DMS114 treated with DMSO at 0.1 percent for 48 hours (cell line): ENCODE measurements at regions not wholly inside any gene's neighbourhood (a gene's known extent, or its start where the extent isn't known, plus 50 kb on each side); places are given as distances from the start of the nearest gene placed in this dataset.

ENCODE experiments used
- DNase-seq: peaks from one replicate; lab custom pipeline; 2025; ENCODE audit not compliant: unreplicated experiment; lab: John Stamatoyannopoulos, UW

DNA sequence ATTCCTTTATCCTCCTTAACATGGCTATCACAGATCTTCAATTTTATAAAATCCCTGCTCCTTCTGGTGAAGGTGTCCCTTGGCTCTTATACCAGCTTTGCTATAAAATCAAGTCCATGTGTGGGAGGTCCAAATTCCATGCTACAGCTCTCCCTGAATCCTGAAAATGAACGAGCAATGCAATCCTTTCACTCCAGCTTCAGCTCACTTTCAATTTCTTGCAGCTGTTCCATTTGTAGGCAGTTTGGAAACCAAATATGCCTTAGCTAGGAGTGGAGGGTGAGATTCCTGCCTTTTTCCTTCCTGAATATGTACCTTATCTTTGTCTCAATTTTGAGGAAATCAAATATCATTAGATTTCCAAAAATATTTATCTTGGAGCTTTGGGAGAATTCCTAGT is 402.6 kb downstream of the TTLL7 start:
- DNase-seq, result no peak

GRCh38 chr1:83593073-83593472 is 405.9 kb downstream of the TTLL7 start:
- no peak for DNase-seq

DNA sequence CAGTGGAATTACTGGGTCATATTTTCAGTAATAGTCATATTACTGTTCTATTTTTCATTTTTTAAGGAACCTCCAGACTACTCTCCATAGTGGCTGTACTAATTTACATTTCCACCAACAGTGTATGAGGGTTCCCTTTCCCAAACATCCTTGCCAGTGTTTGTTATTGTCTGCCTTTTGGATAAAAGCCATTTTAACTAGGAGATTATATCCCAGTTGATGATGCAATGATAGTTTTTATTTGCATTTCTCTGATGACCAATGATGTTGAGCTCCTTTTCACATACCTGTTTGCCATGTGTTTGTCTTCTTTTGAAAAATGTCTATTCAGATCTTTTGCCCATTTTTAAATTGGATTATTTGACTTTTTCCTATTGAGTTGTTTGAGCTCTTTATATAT is 410.8 kb downstream of the TTLL7 start:
- no peak for DNase-seq

DNA sequence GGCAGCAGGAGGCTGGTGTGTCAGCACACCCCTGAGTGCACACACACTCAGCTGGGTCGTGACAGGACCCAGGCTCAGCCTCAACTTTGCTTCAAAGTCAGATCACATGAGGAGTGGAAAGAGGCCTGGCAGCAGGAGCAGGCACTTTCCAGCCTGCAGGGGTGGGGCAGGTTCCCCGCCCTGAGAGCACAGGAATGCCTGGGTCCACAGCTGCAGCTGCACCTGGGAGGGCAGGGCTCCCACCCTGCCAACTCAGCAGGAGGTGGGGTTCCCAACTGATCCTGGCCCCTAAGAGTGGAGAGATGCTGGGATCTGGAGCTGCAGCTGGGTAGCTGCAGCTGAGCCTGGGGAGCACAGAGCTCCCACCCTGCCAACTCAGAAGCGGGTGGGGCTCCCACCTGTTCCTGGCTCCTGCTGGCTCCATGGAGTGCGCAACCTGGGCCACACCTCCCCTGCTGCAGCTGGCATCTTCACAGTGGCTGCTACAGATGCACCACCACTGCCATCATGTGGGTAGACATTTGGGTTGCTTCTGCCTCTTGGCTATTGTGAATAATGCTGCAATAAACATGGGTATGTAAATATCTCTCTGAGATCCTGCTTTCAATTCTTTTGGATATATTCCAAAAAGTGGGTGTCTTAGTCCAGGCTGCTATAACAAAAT is 415.4 kb downstream of the TTLL7 start:
- DNase-seq, result no peak

DNA sequence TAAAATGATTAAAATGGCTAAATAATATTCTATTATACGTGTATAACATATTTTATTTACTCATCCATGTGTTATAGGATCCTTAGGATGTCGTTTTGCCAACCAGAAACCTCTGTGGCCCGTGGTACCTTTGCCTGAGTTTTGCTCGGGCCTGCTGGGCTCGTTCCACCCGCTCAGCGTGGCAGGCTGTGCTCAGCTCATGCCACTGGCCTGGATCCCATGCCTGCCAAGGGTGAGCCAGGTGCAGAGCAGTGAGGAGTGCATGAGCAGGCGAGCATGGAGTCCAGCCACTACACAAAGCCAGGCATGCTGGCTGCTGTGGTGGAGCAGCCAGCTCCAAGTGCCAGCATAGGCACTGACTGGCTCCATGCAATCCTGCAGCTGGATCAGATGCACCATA is 417.2 kb downstream of the TTLL7 start:
- DNase-seq, result no peak

DNA sequence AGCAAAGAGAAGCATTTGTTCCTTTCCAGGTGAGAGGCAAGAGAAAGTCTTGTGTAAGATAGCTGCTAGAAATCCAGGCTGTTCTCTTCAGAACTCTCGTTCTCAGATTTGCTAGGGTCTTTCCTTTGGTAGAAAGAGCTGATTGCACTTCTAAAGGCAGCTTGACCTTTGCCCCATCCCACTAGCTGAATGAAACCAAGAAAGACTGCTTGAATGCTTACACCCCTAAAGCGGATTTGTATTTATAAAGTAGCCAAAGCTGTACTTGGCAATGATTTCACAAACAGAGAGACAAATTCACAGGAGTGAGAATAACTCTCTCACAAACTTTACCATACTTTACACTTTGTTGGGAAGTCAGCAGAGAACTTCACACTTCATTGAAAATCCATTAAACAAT is 424.1 kb downstream of the TTLL7 start:
- DNase-seq, result no peak

GRCh38 chr1:83573776-83574175 is 425.2 kb downstream of the TTLL7 start:
- DNase-seq, result no peak

DNA sequence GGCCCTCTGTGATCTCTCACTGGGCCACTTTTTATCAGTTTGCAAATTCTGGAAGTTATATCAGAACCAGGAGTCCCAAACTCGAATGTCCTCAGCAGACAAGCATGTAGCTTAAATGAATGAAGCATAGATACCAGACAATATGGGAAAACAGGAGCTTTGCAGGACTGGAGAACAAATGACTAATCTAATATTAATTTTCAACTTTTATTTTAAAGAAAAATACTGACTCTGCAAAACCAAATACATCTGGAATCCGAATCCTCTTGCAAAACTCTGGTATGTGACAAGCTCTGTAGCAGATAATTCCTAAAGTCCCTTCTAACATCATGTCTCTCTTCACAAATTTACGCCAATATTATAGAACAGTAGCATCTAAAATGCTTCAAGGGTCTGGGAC is 427.4 kb downstream of the TTLL7 start:
- DNase-seq, result no peak

- no peak for DNase-seq
These were observed 437.6 kb downstream of the TTLL7 start for GRCh38 chr1:83561346-83561745.

DNA sequence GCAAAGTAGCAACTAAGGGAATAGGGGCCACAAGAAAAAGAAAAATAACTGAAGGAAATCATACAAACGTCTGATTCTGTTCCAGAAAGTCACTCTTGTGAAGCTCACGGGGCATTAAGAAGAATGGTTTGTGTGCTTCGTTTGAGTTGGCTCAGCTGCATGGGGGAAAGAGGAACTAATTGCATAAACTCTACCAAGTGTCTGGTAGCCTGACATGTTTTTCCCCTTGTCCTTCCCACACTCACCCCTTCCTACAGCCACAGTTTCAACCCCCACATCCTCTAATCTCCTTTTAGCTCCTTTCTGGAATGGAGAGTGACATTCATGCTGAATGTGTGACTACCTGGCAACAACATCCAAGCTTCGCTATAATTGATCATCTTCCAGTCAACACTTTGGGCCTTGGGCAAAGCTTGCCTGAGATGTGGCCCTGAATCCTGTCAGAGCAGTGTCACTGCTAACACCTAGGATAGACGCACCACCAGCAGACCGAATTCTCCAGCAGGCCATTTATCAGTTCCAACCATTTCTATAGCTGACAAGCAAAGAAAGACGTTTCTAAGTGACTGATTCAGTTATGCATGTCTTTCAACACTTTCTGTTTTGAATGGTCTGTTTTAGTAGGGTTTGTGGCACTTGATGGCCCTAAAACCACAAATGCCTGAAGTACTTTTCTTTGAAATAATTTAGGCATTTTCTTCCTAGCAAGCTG is 439.6 kb downstream of the TTLL7 start:
- DNase-seq, result no peak

DNA sequence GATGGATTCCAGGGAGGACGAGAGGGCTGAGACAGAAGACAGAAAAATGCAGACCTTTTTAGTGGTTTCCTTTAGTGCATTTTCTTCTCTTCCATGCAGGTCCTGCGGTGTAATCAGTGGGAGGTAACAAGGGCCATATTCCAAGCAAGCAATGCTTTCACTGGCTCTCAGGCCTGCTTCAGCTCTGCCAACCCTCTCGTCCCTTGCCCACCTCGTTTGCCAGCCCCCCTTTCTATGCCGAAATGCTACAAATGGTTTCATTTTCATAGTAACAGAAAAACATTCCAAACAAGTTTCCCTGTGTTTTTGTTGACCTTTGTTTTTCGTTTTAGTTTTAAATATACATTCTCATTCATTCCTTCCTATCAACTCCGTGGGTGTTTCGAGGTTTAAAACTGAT is 443.1 kb downstream of the TTLL7 start:
- no peak for DNase-seq

- no peak for DNase-seq
These were observed 444.8 kb downstream of the TTLL7 start for GRCh38 chr1:83554174-83554573.

GRCh38 chr1:83552820-83553219 is 446.1 kb downstream of the TTLL7 start:
- DNase-seq, result no peak

- no peak for DNase-seq
These were observed 450.6 kb downstream of the TTLL7 start for GRCh38 chr1:83548311-83548710.

GRCh38 chr1:83547901-83548300 is 451.0 kb downstream of the TTLL7 start:
- DNase-seq, result no peak

DNA sequence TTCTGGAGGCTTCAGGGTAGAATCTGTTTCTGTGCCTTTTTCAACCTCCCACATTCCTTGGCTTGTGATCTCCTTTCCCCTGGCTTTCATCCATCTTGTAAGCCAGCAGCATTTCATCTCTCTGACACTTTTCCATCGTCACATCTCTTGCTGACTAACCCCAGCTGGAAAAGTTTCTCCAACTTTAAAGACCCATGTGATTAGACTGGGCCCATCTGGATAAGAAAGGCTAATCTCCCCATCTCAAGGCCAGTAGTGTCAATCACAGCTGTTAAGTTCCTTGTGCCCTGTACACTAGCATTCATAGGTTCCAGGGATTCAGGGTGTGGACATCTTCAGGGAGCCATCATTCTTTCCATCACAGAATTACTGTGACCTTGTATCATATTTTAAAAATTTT is 452.1 kb downstream of the TTLL7 start:
- no peak for DNase-seq

DNA sequence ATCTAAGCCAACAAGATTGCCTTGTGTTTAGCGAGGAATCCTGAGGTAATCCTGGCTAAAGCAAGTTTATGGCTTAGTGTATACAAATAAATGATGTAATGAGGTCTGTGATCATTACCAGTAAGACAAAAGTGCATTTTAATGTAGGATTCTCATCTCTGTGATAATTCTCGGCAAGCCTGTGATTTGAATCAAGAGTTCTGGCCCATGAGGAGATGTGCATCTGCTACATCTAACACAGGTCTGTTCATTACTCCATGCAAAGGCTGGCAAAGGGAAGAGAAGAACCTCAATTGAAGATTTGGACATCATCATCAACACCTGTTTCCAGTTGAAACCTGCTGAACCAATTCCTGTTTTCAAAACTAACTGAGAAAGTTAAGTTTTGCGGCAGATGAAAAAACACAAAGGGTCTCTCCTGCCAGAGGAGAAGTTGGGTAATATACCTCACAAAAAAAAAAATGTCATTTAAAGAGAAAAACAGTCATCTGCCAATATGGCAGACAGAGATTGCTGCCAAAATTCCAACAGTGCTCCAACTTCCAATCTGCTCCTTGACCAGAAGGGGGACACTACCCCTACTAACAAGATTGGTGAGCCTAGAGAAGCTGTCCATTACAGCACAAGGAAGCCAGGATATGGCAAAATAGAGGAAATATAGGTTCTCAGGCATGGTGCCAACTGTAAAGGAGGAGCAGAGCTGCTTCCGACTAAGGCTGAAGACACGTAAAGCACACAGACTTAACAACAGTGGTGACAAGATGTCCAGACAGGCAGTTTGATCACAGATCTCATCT is 453.7 kb downstream of the TTLL7 start:
- DNase-seq, result no peak

GRCh38 chr1:83543222-83543973 is 455.5 kb downstream of the TTLL7 start:
- no peak for DNase-seq

DNA sequence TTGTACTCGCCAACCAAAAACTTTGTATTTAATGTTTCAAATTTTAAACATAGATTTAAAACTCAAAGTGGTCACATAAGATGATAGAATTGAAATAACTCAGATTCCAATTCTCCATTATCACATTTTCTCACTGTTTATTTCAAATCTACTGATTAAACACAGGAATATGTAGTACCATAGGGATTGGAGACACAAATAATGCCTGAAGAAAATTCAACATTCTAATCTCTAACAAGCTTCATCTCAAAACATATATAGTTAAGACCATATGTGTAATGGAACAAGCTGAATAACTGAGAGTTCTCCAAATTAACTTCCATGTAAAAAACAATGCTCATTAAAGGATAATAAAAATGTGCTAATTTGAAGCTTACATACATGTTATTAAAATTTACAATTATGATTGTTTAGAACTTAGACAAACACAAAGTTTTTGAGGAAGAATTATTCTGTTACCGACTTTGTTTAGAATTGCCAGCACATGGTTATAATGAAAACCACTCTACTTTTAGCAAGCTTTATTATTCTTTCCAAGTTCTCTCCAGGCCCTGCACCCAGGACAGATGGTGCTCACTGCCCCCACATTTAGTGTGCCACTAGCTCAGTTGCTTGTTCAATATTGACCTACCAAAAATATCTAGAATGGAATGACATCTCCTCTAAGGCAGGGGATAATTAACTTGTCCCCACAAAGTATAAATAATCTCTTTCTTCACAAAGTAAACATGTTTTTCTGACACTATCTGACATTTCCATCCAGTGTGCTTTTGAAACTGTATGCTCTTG is 467.2 kb downstream of the TTLL7 start:
- no peak for DNase-seq

DNA sequence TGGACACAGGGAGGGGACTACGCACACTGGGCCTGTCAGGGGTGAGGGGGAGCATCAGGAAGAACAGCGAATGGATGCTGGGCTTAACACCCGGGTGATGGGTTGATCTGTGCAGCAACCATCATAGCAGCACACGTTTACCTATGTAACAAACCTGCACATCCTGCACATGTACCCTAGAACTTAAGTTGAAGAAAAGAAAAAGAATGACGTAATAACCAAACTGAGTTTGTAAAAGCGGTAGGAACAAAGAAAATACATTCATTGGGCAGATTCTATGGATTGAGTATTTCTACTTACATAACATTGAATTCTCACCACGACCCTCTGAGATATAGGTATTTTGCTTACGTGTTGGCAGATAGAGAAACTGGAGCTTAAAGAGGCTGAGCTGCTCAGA is 468.4 kb downstream of the TTLL7 start:
- DNase-seq, result no peak

DNA sequence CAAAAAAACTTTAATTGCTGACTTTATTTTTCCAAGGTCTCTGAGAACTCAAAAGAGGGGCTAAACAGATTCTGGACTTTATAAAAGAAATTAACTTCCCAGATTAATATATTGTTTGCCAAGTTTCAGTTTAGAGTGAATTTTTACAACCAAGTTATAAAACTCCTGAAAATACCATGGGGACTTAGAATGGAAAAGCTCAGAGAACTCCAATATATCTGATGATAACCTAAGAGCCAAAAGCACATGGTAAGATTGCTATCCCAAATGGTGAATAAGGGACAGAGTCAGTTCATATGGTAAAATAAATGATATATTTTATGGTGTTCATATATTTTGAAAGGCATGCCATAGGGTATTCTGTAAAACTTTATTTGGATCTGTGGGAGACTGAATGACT is 470.9 kb downstream of the TTLL7 start:
- DNase-seq, result no peak
